Neural cell (in vitro differentiated cells): ENCODE measurements at regions not wholly inside any gene's neighbourhood (a gene's known extent, or its start where the extent isn't known, plus 50 kb on each side); places are given as distances from the start of the nearest gene placed in this dataset.

ENCODE experiments used
- H2AFZ ChIP-seq: fragments of 200-600, 300-800 bp; sonication (generic), shearing (Covaris generic); 2 replicates; pipeline ENCODE4 v1.6.0; 2014; ENCODE audit warnings: low read depth, mild to moderate bottlenecking, antibody characterized with exemption, low read length, moderate library complexity
- H3F3A ChIP-seq: fragments of 200-600 bp; shearing (Covaris generic); 2 replicates; pipeline ENCODE4 v1.6.1; 2016; ENCODE audit warnings: mild to moderate bottlenecking, moderate library complexity, mixed read lengths, antibody characterized with exemption, low read length; ENCODE audit not compliant: insufficient read depth, poor library complexity, severe bottlenecking
- H3K27ac ChIP-seq: fragments of 200-600, 300-800 bp; sonication (generic), shearing (Covaris generic); 2 replicates; pipeline ENCODE4 v1.5.1; 2014; ENCODE audit warnings: mild to moderate bottlenecking, low read length, moderate library complexity
- H3K27me3 ChIP-seq: fragments of 300-800, 200-600 bp; sonication (generic), shearing (Covaris generic); 2 replicates; pipeline ENCODE4 v1.6.0; 2014; ENCODE audit warnings: mild to moderate bottlenecking, low read depth, low read length, moderate library complexity; ENCODE audit not compliant: insufficient read depth
- H3K36me3 ChIP-seq: fragments of 300-800, 200-600 bp; sonication (generic), shearing (Covaris generic); 2 replicates; pipeline ENCODE4 v1.5.1; 2014; ENCODE audit warnings: mild to moderate bottlenecking, antibody characterized with exemption, low read length, moderate library complexity; ENCODE audit not compliant: insufficient read depth
- H3K4me2 ChIP-seq: fragments of 300-800, 200-600 bp; sonication (generic), shearing (Covaris generic); 2 replicates; pipeline ENCODE4 v1.6.0; 2014; ENCODE audit warnings: mild to moderate bottlenecking, low read length
- H3K4me3 ChIP-seq: fragments of 300-800, 200-600 bp; sonication (generic), shearing (Covaris generic); 2 replicates; pipeline ENCODE4 v1.5.1; 2014; ENCODE audit warnings: mild to moderate bottlenecking, low read length, moderate library complexity
- H3K79me2 ChIP-seq: fragments of 200-600 bp; shearing (Covaris generic); replicated peaks from 2 replicates; pipeline ENCODE4 v1.6.0; 2014; ENCODE audit warnings: mild to moderate bottlenecking, low read length, moderate library complexity; ENCODE audit not compliant: insufficient read depth
- H3K9ac ChIP-seq: fragments of 300-800, 200-600 bp; sonication (generic), shearing (Covaris generic); 2 replicates; pipeline ENCODE4 v1.6.1; 2016; ENCODE audit warnings: mild to moderate bottlenecking, low read length, mixed read lengths
- H3K9me2 ChIP-seq: fragments of 200-600 bp; shearing (Covaris generic); 2 replicates; pipeline ENCODE4 v1.6.1; 2016; ENCODE audit warnings: mild to moderate bottlenecking, low read length, mixed read lengths; ENCODE audit not compliant: insufficient read depth
- H3K9me3 ChIP-seq: fragments of 200-600, 300-800 bp; sonication (generic), shearing (Covaris generic); 2 replicates; pipeline ENCODE4 v1.6.1; 2016; ENCODE audit warnings: mild to moderate bottlenecking, mixed run types, low read length, moderate library complexity, mixed read lengths
- H4K20me1 ChIP-seq: fragments of 200-600 bp; shearing (Covaris generic); 2 replicates; pipeline ENCODE4 v1.6.1; 2016; ENCODE audit warnings: mild to moderate bottlenecking, mixed run types; ENCODE audit not compliant: insufficient read depth
- EP300 ChIP-seq: fragments of 450-650 bp; conservative IDR thresholded peaks from 2 replicates; pipeline ENCODE4 v1.6.1; 2014; ENCODE audit warnings: antibody characterized with exemption, mild to moderate bottlenecking, moderate library complexity; ENCODE audit not compliant: poor library complexity, severe bottlenecking
- EZH2 ChIP-seq: fragments of 200-600, 300-800 bp; shearing (Covaris generic), sonication (generic); IDR thresholded peaks from 2 replicates; pipeline ENCODE4 v1.6.1; 2014; ENCODE audit warnings: antibody characterized with exemption, low read length, borderline replicate concordance, mild to moderate bottlenecking; ENCODE audit not compliant: insufficient read depth, poor library complexity, severe bottlenecking
- MXI1 ChIP-seq: fragments of 450-650 bp; conservative IDR thresholded peaks from 2 replicates; pipeline ENCODE4 v1.6.1; 2014; ENCODE audit warnings: antibody characterized with exemption, mild to moderate bottlenecking; ENCODE audit not compliant: poor library complexity, severe bottlenecking
- POLR2AphosphoS5 ChIP-seq: IDR thresholded peaks from 2 replicates; pipeline ENCODE4 v1.6.1; 2012
- RAD21 ChIP-seq: fragments of 450-650 bp; conservative IDR thresholded peaks from 2 replicates; pipeline ENCODE4 v1.6.1; 2014; ENCODE audit warnings: antibody characterized with exemption, mild to moderate bottlenecking, moderate library complexity
- SMC3 ChIP-seq: fragments of 450-650 bp; conservative IDR thresholded peaks from 2 replicates; pipeline ENCODE4 v1.6.1; 2014; ENCODE audit warnings: antibody characterized with exemption, mild to moderate bottlenecking, moderate library complexity; ENCODE audit not compliant: poor library complexity
- TAF1 ChIP-seq: IDR thresholded peaks from 2 replicates; pipeline ENCODE4 v1.6.1; 2012; ENCODE audit warnings: low read depth
- TF ChIP-seq, protein P1 (sequence below): IDR thresholded peaks from 2 replicates; pipeline ENCODE4 v1.6.1; 2012; ENCODE audit warnings: borderline replicate concordance
- TF ChIP-seq, protein P2 (sequence below): fragments of 450-650 bp; IDR thresholded peaks from 2 replicates; pipeline ENCODE4 v1.5.1; 2014; ENCODE audit warnings: antibody characterized with exemption, mild to moderate bottlenecking, moderate library complexity; ENCODE audit not compliant: poor library complexity, severe bottlenecking

DNA sequence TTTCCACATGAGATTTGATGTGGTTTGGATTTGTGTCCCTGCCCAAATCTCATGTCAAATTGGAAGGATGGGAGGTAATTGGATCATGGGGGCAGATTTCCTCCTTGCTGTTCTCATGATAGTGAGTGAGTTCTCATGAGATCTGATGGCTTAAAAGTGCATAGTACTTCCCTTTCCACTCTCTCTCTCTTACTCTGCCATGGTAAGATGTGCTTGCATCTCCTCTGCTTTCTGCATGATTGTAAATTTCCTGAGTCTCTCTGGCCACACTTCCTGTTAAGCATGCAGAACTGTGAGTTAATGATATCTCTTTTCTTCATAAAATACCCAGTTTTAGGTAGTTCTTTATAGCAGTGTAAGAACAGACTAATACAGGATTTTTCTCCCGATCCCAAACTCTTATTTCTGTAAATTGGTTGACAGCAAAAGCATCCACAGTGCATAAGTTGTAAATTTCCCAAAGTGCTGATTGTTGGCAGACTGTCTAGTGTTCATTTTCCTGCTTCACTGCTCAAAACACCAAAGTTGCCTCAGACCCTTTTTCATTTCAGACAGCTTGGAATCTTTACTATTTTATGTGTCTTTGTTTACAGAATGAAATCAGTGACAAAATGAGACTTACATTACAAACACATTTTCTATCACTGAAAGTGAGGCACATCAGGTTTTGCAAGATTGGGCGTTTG lies 86.6 kb downstream of the TMSB4Y start:
- Histone ChIP-seq H3K4me3 (no peak overlapping the region), H3K27ac (no peak overlapping the region), H3K27me3 (no peaks in the 10 kb centered on the region), H3K79me2 (no peaks in the 10 kb centered on the region), H3K9me2 (no peaks in the 10 kb centered on the region), H3K4me2 (no peak overlapping the region), H3K36me3 (no peaks in the 10 kb centered on the region), H3F3A (no peaks in the 10 kb centered on the region), H3K9me3 (no peaks in the 10 kb centered on the region), H2AFZ (no peak overlapping the region), H3K9ac (no peak overlapping the region), H4K20me1 (no peaks in the 10 kb centered on the region)
- TF ChIP-seq EP300: no peak
- no peak for TF ChIP-seq POLR2AphosphoS5
- TF ChIP-seq, protein P1, sequence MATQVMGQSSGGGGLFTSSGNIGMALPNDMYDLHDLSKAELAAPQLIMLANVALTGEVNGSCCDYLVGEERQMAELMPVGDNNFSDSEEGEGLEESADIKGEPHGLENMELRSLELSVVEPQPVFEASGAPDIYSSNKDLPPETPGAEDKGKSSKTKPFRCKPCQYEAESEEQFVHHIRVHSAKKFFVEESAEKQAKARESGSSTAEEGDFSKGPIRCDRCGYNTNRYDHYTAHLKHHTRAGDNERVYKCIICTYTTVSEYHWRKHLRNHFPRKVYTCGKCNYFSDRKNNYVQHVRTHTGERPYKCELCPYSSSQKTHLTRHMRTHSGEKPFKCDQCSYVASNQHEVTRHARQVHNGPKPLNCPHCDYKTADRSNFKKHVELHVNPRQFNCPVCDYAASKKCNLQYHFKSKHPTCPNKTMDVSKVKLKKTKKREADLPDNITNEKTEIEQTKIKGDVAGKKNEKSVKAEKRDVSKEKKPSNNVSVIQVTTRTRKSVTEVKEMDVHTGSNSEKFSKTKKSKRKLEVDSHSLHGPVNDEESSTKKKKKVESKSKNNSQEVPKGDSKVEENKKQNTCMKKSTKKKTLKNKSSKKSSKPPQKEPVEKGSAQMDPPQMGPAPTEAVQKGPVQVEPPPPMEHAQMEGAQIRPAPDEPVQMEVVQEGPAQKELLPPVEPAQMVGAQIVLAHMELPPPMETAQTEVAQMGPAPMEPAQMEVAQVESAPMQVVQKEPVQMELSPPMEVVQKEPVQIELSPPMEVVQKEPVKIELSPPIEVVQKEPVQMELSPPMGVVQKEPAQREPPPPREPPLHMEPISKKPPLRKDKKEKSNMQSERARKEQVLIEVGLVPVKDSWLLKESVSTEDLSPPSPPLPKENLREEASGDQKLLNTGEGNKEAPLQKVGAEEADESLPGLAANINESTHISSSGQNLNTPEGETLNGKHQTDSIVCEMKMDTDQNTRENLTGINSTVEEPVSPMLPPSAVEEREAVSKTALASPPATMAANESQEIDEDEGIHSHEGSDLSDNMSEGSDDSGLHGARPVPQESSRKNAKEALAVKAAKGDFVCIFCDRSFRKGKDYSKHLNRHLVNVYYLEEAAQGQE: no peak
- TF ChIP-seq, protein P2, sequence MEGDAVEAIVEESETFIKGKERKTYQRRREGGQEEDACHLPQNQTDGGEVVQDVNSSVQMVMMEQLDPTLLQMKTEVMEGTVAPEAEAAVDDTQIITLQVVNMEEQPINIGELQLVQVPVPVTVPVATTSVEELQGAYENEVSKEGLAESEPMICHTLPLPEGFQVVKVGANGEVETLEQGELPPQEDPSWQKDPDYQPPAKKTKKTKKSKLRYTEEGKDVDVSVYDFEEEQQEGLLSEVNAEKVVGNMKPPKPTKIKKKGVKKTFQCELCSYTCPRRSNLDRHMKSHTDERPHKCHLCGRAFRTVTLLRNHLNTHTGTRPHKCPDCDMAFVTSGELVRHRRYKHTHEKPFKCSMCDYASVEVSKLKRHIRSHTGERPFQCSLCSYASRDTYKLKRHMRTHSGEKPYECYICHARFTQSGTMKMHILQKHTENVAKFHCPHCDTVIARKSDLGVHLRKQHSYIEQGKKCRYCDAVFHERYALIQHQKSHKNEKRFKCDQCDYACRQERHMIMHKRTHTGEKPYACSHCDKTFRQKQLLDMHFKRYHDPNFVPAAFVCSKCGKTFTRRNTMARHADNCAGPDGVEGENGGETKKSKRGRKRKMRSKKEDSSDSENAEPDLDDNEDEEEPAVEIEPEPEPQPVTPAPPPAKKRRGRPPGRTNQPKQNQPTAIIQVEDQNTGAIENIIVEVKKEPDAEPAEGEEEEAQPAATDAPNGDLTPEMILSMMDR: no peak
- TF ChIP-seq EZH2: no peak
- TF ChIP-seq RAD21: no peak
- TF ChIP-seq TAF1: no peak
- TF ChIP-seq SMC3: no peak
- no peak for TF ChIP-seq MXI1

DNA sequence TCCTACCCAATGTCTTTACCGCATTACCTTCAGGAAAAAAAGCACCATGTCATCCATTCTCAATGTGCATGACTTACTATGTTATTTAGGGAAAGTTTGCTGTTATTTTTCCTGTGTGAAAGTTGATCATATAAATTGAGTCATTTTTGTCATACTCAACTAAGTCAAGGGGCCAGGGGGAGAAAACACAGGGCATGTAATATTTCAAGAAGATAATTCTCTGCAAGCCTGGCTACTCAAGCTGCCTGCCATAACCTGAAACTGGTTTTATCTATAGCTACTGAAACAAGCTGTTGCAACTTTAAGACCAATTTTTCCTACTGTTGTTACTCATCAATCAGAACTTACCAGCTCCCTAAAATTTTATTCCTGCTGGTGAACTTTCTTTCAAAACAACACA lies 91.4 kb downstream of the TMSB4Y start:
- no peak for TF ChIP-seq MXI1
- TF ChIP-seq EP300: no peak
- TF ChIP-seq EZH2: no peak
- no peak for TF ChIP-seq POLR2AphosphoS5
- TF ChIP-seq, protein P2: no peak
- TF ChIP-seq, protein P1: no peak
- no peak for TF ChIP-seq SMC3
- TF ChIP-seq TAF1: no peak
- no peak for TF ChIP-seq RAD21

More for the DNA sequence above, 91.4 kb downstream of the TMSB4Y start:
- no peak overlapping the region for H2AFZ ChIP-seq
- H3K36me3 ChIP-seq: no peaks in the 10 kb centered on the region
- H4K20me1 ChIP-seq: no peaks in the 10 kb centered on the region
- no peak overlapping the region for H3K27ac ChIP-seq
- H3K9ac ChIP-seq: no peak overlapping the region
- H3K9me2 ChIP-seq: no peaks in the 10 kb centered on the region
- H3K79me2 ChIP-seq: no peaks in the 10 kb centered on the region
- no peaks in the 10 kb centered on the region for H3K9me3 ChIP-seq
- no peak overlapping the region for H3K4me3 ChIP-seq
- no peaks in the 10 kb centered on the region for H3K27me3 ChIP-seq
- H3F3A ChIP-seq: no peaks in the 10 kb centered on the region
- no peak overlapping the region for H3K4me2 ChIP-seq
